MM.1S (cell line): ENCODE measurements at regions not wholly inside any gene's neighbourhood (a gene's known extent, or its start where the extent isn't known, plus 50 kb on each side); places are given as distances from the start of the nearest gene placed in this dataset.

Experiments
- DNase-seq: peaks from one replicate; pipeline ENCODE4 v3.0.0-alpha.2; 2015
- H2AFZ ChIP-seq: fragments of 300-600 bp; sonication (generic); 2 replicates; pipeline ENCODE4 v1.6.0; 2016; ENCODE audit warnings: antibody characterized with exemption, low read length
- H3F3A ChIP-seq: fragments of 300-600 bp; sonication (generic); 2 replicates; pipeline ENCODE4 v1.6.1; 2016; ENCODE audit warnings: mild to moderate bottlenecking, antibody characterized with exemption, low read length, moderate library complexity, mixed read lengths; ENCODE audit not compliant: insufficient read depth
- H3K27ac ChIP-seq: fragments of 300-600 bp; sonication (generic); 2 replicates; pipeline ENCODE4 v1.5.1; 2016; ENCODE audit warnings: mild to moderate bottlenecking, low read length
- H3K27me3 ChIP-seq: fragments of 300-600 bp; sonication (generic); replicated peaks from 2 replicates; pipeline ENCODE4 v1.6.0; 2016; ENCODE audit warnings: low read length; ENCODE audit not compliant: insufficient read depth
- H3K36me3 ChIP-seq: fragments of 300-600 bp; sonication (generic); replicated peaks from 2 replicates; pipeline ENCODE4 v1.6.1; 2016; ENCODE audit warnings: mild to moderate bottlenecking, low read length, mixed read lengths; ENCODE audit not compliant: insufficient read depth
- H3K4me1 ChIP-seq: fragments of 300-600 bp; sonication (generic); 2 replicates; pipeline ENCODE4 v1.6.1; 2016; ENCODE audit warnings: low read length, mixed read lengths
- H3K4me2 ChIP-seq: fragments of 300-600 bp; sonication (generic); 2 replicates; pipeline ENCODE4 v1.6.0; 2016; ENCODE audit warnings: low read depth, low read length
- H3K4me3 ChIP-seq: fragments of 300-600 bp; sonication (generic); 2 replicates; pipeline ENCODE4 v1.5.1; 2016; ENCODE audit warnings: low read length, mixed read lengths
- H3K79me2 ChIP-seq: fragments of 300-600 bp; sonication (generic); 2 replicates; pipeline ENCODE4 v1.6.1; 2016; ENCODE audit warnings: mixed run types, low read length, mixed read lengths
- H3K9ac ChIP-seq: fragments of 300-600 bp; sonication (generic); 2 replicates; pipeline ENCODE4 v1.6.1; 2016; ENCODE audit warnings: low read length, mixed read lengths
- H3K9me2 ChIP-seq: fragments of 300-600 bp; sonication (generic); replicated peaks from 2 replicates; pipeline ENCODE4 v1.6.1; 2016; ENCODE audit warnings: mild to moderate bottlenecking, low read length, mixed read lengths; ENCODE audit not compliant: insufficient read depth
- H3K9me3 ChIP-seq: fragments of 300-600 bp; sonication (generic); replicated peaks from 2 replicates; pipeline ENCODE4 v1.6.1; 2016; ENCODE audit warnings: mild to moderate bottlenecking, low read length, mixed read lengths; ENCODE audit not compliant: insufficient read depth
- H4K20me1 ChIP-seq: fragments of 300-600 bp; sonication (generic); 2 replicates; pipeline ENCODE4 v1.6.1; 2016; ENCODE audit warnings: mild to moderate bottlenecking, low read length, moderate library complexity, mixed read lengths; ENCODE audit not compliant: insufficient read depth
- CTCF ChIP-seq: fragments of 300-600 bp; sonication (generic); IDR thresholded peaks from 2 replicates; pipeline ENCODE4 v1.5.1; 2016; ENCODE audit warnings: antibody characterized with exemption, low read length, mixed read lengths
- EZH2 ChIP-seq: fragments of 300-600 bp; sonication (generic); optimal IDR thresholded peaks from 2 replicates; pipeline ENCODE3; 2017; ENCODE audit warnings: low read depth, mild to moderate bottlenecking, antibody characterized with exemption, low read length, mixed read lengths
- EZH2phosphoT487 ChIP-seq: fragments of 300-600 bp; sonication (generic); IDR thresholded peaks from 2 replicates; pipeline ENCODE4 v1.6.1; 2018; ENCODE audit warnings: antibody characterized with exemption, low read length

DNA sequence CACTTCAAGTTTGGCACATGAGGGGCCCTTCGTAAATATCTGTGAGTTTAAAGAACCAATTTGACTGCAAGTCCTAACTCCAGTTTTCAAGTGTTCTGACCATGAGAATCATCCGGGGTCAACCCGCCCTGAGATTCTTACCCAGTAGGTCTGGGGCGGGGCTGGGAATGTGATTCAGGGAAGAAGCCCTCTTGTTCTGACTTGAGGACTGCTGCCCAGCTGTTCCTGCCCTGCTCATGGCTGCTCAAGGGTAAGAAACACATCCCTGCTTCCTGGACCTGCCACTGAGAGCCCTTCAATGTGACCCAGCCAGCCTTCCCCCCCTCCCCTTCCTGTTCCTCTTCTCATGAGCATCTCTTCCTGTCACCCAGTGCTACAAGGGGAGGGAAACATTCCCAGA lies 92.7 kb upstream of the PGRMC2 start:
- Histone ChIP-seq H3K4me3 (no peak overlapping the region), H3K4me1 (no peaks in the 10 kb centered on the region), H3K9ac (no peak overlapping the region), H3K36me3 (no peaks in the 10 kb centered on the region), H3K27me3 (no peaks in the 10 kb centered on the region), H3K4me2 (no peak overlapping the region), H4K20me1 (no peaks in the 10 kb centered on the region), H3K79me2 (no peaks in the 10 kb centered on the region), H2AFZ (no peak overlapping the region), H3K9me3 (no peaks in the 10 kb centered on the region), H3F3A (no peaks in the 10 kb centered on the region), H3K27ac (no peak overlapping the region), H3K9me2 (no peaks in the 10 kb centered on the region)
- TF ChIP-seq EZH2phosphoT487 (no peak), EZH2 (no peak), CTCF (no peak)
- DNase-seq, result no peak

DNA sequence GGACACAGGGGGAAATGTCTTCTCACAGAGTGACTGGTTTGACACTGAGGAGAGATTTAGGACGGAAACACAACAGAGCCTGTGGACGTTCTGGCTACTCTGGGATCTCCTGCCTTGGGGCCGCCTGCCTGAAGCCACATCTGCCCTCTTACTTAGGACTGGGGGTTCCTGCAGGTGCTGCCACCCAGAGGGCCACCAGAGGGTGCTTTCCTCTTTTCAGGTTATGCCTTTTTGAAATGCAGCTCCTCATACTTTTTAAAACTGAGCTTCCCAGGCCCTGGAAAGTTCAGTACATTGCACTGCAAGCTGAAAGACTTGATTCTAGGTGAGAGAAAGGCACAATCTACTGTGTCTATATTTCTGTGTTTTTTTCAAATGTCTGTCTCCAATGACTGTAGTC lies 92.2 kb upstream of the PGRMC2 start:
- TF ChIP-seq EZH2phosphoT487, result no peak
- TF ChIP-seq EZH2, result no peak
- TF ChIP-seq CTCF, result peak; percentile 68
- Histone ChIP-seq H3K4me3 (no peak overlapping the region), H2AFZ (no peak overlapping the region), H4K20me1 (no peaks in the 10 kb centered on the region), H3K27me3 (no peaks in the 10 kb centered on the region), H3K36me3 (no peaks in the 10 kb centered on the region), H3K79me2 (no peaks in the 10 kb centered on the region), H3K9me2 (no peaks in the 10 kb centered on the region), H3K4me2 (no peak overlapping the region), H3K4me1 (no peaks in the 10 kb centered on the region), H3K9ac (no peak overlapping the region), H3F3A (no peaks in the 10 kb centered on the region), H3K9me3 (no peaks in the 10 kb centered on the region), H3K27ac (no peak overlapping the region)
- peak; percentile 46 for DNase-seq

GRCh38 chr4:128378668-128379067 lies 91.1 kb upstream of the PGRMC2 start:
- TF ChIP-seq EZH2phosphoT487 (no peak), CTCF (no peak), EZH2 (no peak)
- no peak overlapping the region for H3K9ac ChIP-seq
- no peak for DNase-seq
- 0 out of 2 replicates have a peak overlapping the region, but pooled peaks have one; percentile 7 for H2AFZ ChIP-seq
- no peaks in the 10 kb centered on the region for H3K9me3 ChIP-seq
- H3K4me2 ChIP-seq, result no peak overlapping the region
- H3F3A ChIP-seq, result no peaks in the 10 kb centered on the region
- no peaks in the 10 kb centered on the region for H3K27me3 ChIP-seq
- no peaks in the 10 kb centered on the region for H4K20me1 ChIP-seq
- no peaks in the 10 kb centered on the region for H3K9me2 ChIP-seq
- H3K4me3 ChIP-seq, result no peak overlapping the region
- H3K79me2 ChIP-seq, result no peaks in the 10 kb centered on the region
- H3K4me1 ChIP-seq, result no peaks in the 10 kb centered on the region
- no peaks in the 10 kb centered on the region for H3K36me3 ChIP-seq
- H3K27ac ChIP-seq, result no peak overlapping the region

DNA sequence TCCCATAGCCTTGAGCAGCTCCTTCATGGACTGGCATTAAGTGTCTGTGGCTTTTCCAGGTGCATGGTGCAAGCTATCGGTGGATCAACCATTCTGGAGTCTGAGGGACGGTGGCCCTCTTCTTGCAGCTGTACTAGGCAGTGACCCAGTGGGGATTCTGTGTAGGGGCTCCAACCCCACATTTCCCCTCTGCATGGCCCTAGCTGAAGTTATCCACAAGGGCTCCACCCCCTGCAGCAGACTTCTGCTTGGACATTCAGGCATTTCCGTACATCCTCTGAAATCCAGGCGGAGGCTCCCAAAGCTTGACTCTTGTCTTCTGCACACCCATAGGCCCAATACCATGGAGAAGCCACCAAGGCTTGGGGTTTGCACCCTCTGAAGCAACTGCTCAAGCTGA lies 89.3 kb upstream of the PGRMC2 start:
- Histone ChIP-seq H3K79me2 (no peaks in the 10 kb centered on the region), H3K27ac (no peak overlapping the region), H3K4me1 (no peaks in the 10 kb centered on the region), H3K4me2 (no peak overlapping the region), H3K9me3 (no peaks in the 10 kb centered on the region), H3F3A (no peaks in the 10 kb centered on the region), H2AFZ (no peak overlapping the region), H3K27me3 (no peaks in the 10 kb centered on the region), H3K36me3 (no peaks in the 10 kb centered on the region), H3K4me3 (no peak overlapping the region), H3K9ac (no peak overlapping the region), H4K20me1 (no peaks in the 10 kb centered on the region), H3K9me2 (no peaks in the 10 kb centered on the region)
- no peak for DNase-seq
- TF ChIP-seq EZH2phosphoT487, result no peak
- no peak for TF ChIP-seq CTCF
- no peak for TF ChIP-seq EZH2
